DMS153 (cell line): ENCODE measurements at regions not wholly inside any gene's neighbourhood (a gene's known extent, or its start where the extent isn't known, plus 50 kb on each side); places are given as distances from the start of the nearest gene placed in this dataset.

Source experiments
- DNase-seq: peaks from one replicate; lab custom pipeline; 2025; lab: John Stamatoyannopoulos, UW

DNA sequence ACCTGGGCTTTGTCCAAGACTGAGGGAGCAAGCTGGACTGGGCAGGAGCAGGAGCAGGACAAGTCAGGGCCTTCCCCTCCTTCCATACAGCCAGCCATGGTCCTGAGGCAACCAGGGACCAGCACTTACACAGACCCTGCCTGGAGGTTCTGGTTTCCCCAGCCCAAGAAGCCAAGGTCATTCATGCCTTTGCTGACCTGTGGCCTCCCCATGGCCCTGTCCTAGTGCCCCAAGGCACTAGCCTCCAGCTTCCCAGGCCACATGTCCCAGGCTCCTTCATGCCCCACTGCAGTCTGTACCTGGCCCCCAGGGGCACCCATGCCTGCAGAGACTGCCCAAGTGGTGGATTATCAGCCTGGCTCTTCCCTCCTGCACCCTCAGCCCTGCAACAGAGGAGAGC, 243.9 kb downstream of the TOMM20 start:
- no peak for DNase-seq

DNA sequence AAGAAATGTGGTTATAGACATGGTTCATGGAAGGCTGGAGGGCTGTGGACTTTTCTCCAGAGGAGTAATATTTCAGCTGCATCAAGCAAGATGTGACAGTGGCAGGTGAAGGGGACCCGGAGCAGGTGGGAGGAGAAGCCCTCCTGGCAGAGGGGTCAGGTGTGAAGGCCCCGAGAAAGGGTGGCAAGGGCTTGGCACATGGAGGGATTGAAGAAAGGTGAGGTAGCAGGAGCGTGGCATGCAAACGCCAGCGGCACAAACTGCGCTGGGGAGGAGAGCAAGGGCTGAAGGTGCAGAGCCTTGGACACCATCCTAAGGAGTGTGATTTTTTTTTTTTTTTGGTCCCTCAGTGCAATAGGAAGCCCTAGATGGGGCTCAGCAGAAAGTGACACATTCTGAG, 244.6 kb downstream of the TOMM20 start:
- no peak for DNase-seq

DNA sequence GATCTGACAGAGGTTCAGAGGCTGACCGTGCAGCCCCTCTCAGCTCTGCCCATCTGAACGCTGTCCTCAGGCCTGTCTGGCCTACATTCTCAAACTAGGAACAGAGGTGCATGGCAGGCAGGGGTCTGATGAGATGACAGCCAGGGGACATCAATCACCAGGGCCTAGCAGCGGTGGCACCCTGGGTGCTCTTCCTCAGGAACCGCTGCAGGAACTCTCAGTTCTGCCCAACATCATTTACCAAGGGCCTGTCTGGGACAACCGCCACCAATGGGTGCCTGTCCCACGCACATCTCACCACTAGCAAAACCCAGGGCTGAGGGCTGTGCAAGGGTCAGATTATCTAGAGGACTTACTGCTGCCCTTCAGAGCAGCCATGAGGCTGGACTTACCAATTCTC, 245.7 kb downstream of the TOMM20 start:
- DNase-seq = no peak

DNA sequence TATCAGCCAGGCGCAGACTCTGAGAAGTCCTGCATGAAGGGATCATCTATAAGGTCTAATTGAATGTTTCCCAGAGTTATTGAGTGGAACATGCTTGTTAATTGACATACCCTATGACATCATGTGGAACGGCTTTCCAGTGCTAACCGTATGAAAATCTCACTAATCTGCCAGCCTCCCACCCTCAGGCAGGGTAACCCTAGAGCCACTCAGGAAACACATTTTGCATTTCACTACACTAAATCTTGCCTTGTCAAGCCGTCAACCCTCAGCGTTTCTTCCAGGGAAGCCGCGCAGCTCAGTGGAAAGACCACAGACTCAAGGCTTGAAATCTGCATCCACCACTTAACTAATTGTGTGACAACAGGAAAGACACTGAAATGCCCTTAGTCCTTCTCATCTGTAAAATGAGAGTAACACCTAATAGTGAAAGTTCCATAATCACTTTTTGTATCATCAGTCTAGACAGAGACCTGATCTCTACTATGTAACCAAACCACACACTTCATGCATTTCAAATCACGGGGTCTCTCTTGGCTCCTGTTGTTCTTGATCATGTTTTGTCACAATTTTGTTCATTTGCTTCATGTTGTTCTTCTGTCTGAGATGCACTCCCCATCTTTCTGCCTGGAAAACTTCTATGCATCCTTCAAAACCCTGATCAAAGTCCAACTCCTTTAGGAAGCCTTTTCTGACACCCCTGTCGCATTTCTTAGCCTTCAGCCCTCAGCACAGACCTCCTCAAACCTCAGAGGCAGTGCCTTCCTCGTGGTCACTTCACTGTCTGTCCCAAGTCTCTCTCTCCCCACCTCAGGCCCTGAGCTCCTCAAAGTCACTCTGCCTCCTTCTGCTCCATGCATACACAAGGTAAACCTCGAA, 246.5 kb downstream of the TOMM20 start:
- no peak for DNase-seq

DNA sequence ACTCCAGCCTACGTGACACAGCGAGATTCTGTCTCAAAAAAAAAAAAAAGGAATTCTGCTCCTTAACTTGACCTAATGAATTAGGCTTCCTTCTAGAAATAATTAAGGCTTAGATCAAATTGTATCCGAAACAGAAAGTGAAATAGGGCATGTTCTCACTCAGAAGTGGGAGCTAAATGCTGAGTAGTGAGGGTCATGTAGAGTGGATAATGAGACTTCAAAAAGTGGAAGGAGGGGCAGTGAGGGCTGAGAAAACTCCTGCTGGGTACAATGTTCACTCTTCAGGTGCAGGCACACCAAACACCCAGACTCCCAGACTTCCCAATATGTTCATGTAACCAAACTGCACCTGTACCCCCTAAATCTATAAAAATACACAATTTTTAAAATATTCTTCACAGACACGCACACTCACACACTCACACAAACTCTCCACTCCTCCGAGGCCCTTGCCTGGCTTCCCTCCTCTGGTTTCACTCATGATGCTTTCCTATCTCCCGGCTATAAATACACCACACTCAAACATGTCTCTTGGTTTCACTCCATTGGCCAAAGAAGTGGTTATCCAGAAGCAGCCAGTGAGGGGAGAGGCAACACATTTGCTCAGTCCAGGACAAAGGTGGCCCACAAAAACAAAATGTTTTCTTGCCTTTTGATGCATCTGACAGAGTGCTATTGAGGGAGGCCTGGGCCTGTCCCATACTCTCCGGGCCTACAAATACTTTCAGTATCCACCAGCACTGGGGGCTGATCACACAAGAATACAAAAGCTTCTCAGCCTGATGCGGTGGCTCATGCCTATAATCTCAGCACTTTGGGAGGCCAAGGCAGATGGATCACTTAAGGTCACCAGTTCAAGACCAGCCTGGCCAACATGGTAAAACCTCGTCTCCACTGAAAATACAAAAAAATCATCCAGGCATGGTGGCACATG, 249.2 kb downstream of the TOMM20 start:
- no peak for DNase-seq

- no peak for DNase-seq
Observed at GRCh38 chr1:234878288-234878687, 250.3 kb downstream of the TOMM20 start.

GRCh38 chr1:234877761-234878160, 250.9 kb downstream of the TOMM20 start:
- DNase-seq = no peak

DNA sequence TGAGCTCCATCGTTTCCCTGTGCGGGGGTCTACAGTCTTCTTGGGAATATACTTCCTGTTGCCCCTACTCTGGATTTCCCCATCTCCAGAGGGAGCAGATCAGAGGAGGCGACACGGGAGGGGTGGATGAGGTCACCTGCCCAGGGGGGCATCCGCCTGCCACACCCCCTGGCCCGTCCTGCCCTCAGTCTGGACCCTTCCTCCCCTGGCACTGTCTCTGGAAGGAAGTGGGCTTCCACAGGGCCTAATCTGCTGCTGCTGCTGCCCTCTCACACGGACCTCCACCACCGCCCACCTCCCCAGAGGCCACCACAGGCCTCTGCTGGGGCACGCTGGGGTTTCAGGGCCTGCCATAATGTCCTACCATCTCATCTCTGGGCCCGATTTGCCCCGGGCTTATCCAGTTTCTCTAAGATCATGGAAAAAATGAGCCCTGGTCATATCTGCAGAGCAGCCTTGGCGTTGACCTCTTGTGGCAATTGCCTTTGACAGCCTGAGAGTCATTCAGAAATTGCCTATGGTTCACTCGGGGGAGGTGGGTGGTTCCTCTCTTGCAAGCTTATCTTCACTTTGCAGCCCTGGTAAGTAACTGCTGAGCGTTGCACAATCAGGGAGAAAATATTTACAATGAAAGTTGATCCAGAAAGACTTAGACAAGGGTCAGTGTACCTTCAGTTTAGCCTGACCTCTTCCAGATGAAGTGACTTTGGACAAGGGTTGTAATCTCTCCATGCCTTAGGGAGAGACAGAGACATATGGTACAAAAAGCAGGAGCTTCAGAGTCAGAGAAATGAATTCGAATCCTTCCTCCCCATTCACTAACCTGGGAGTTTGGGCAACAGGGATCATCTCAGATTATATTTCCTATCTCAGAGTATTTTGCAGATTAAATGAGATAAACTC, 252.4 kb downstream of the TOMM20 start:
- no peak for DNase-seq

GRCh38 chr1:234875328-234875952, 253.2 kb downstream of the TOMM20 start:
- DNase-seq = no peak

DNA sequence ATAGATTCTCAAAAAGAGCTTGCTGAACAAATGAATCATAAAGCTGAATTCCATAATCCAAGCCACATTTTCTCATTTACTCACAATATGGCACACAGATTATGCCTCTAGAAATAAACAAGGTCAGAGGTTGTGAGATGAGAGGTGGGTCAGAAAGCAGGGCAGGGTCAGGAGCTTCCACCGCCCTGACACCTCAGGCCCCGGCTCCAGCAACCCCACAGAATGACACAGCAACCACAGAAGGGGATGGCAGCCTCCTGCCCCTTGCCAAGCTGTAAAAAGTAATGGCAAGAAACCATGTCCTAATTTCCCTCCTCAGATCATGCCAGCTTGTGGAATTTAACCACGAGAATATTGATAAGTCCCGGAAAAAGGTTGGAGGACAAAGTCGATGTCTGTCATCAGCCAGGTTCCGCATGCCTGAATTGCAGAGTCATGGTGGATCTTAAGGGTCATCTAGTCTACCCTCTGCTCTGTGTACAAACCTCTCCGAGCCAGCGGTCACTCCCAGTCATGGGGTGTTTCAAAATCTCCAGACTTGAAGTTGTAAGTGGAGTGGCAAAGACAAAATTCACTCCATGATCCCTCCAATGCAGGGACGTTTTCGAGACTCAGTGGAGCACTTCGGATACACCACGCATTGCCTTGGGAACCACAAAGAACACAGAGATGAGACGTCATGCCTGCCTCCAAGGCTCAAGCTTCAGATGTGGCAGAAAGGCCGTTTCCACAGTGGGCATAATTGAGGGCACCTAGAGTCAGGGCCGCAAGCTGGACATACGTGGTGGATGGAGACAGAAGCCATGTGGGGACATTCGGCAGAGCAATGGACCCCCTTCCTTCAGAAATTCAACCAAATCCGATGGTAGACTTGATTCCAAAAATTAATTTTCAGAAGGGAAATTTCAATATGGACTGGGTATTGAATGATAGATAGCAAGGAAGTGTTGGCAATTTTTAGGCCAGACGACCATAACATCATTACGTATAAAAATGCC, 254.0 kb downstream of the TOMM20 start:
- no peak for DNase-seq

- DNase-seq = no peak
Observed at GRCh38 chr1:234871710-234872271, 256.8 kb downstream of the TOMM20 start.

DNA sequence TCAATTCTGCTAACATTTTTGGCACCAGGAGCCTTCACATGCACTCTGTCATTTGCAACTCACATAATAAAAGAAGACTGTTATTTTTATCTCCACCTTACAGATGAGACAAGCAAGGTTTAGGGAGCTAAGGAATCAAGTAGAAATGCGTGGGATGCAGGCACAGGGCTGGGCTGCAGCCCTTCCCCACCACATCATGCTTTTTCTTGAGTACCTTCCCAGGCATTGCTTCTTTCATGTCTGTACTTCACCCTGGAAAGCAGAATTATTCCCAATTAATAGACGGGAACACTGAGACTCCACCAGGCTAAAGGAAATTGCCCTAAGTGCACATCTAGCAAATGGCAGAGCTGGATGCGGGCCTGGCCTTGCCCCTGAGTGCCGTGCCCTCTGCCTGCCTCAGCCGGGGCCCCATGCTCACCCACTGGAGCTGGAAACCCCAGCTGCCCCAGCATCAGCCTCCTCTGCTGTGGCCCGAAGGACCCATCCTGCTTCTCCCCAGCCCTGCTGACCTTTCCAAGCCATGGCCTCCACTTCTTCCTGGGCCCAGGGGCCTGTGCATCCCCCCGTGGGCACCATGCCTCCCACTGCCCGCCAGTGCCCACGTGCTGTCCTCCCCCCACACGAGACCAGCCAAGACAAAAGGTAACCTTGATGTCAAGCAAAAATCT, 257.5 kb downstream of the TOMM20 start:
- no peak for DNase-seq

GRCh38 chr1:234870020-234870981, 258.3 kb downstream of the TOMM20 start:
- DNase-seq = no peak

GRCh38 chr1:234869182-234870019, 259.2 kb downstream of the TOMM20 start:
- no peak for DNase-seq

- no peak for DNase-seq
Observed at GRCh38 chr1:234868296-234869147, 258.5 kb upstream of the IRF2BP2 start.
